ENCODE measurements at regions not wholly inside any gene's neighbourhood (a gene's known extent, or its start where the extent isn't known, plus 50 kb on each side); places are given as distances from the start of the nearest gene placed in this dataset.
"Not testable (repeated sequence)": the region's sequence is repeated elsewhere in the genome, so short reads cannot be mapped to it uniquely, and the experiment has no call there.

DNA sequence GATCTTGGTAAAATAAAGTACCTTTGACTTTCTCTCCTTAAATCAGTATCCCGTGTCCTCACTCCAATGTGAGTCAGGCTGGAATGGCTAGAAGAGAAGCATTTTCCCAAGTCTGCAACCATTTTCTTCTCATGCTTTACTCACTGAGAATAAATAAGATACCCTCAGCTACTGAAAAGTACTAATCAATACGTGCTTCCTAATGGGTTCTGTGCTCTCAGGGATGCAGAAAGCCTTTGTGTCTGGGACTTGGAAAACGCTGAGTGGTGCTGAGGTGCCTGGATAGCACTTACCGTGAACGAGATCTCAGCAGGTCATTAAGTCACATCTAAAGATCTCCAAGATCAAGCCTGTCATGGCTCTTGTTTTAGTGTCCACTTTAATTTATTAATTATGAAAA, 672.3 kb upstream of the C16orf82 start:
- DNase-seq (ENCODE audit: low read depth): no peak

- DNase-seq (ENCODE audit: low read depth): no peak
Measured at GRCh38 chr16:26395700-26396099, 671.0 kb upstream of the C16orf82 start.

- DNase-seq (ENCODE audit: low read depth): no peak
Measured at GRCh38 chr16:26396511-26397235, 670.1 kb upstream of the C16orf82 start.

DNA sequence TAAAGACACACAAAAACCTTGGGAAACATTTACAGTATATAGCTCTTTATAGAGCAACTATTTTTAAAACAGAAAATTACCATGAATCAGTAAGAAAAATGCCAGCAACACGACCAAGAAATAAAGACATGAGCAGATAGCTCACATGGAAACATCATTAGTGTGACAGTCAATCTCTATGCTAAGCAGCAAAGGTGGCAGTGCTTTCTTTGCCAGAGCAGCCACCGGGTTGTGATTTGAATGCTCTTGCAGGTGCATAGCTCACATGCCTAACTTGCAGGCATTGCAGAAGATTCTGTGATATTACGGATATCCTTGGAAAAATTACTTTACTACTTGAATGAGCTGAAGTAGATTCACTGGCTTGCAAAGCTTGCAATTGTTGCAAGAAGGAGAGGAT, 652.9 kb upstream of the C16orf82 start:
- no peak for DNase-seq (ENCODE audit: low read depth)

GRCh38 chr16:26419458-26419857, 647.3 kb upstream of the C16orf82 start:
- DNase-seq (ENCODE audit: low read depth): not testable (repeated sequence)

- DNase-seq (ENCODE audit: low read depth): no peak
Measured at GRCh38 chr16:26430618-26431017, 636.1 kb upstream of the C16orf82 start.

GRCh38 chr16:26433807-26434206, 632.9 kb upstream of the C16orf82 start:
- no peak for DNase-seq (ENCODE audit: low read depth)

- no peak for DNase-seq (ENCODE audit: low read depth)
Measured at GRCh38 chr16:26441178-26441577, 625.5 kb upstream of the C16orf82 start.

GRCh38 chr16:26442321-26442720, 624.4 kb upstream of the C16orf82 start:
- DNase-seq (ENCODE audit: low read depth): no peak

DNA sequence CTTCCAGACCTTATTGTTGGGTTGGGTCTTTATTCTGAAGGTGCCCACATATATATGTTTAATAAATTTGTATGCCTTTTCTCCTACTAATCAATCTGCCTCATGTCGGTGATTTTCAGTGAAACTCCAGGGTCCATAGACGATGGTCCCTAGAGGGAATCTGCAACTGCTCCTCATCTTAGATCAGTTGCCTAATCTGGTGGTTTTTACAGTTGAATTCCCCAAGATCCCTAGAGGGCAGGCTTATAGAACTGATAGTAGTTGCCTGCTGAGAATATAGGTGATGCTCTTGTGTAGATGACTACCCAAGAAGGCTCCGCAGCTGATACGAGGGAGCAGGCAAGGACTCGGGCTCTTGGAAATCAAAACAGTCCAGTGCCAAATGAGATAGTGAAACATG, 619.2 kb upstream of the C16orf82 start:
- no peak for DNase-seq (ENCODE audit: low read depth)

- DNase-seq (ENCODE audit: low read depth): no peak
Measured at GRCh38 chr16:26453215-26453614, 613.5 kb upstream of the C16orf82 start.

- DNase-seq (ENCODE audit: low read depth): no peak
Measured at GRCh38 chr16:26454102-26454501, 612.6 kb upstream of the C16orf82 start.

GRCh38 chr16:26456074-26456473, 610.7 kb upstream of the C16orf82 start:
- DNase-seq (ENCODE audit: low read depth): no peak

DNA sequence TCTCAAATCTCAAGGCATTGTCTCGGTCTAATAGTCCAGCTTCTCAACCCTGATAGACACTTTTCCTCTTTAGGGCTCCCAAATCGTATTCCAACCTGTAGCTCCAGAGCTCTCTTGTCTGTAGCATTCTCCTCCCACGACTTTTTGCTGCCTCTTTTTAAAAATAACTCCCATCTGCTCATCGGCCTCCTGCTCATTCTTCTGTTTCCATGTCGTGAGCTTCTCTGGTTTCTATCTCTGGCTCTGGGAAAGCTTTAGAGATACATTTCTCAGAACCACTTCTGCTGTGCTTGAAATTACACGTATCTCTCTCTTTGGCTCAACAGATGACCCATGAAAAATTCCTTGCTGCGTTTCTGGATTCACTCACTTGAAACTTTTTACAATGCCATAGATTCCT, 609.6 kb upstream of the C16orf82 start:
- DNase-seq (ENCODE audit: low read depth): no peak

GRCh38 chr16:26457882-26458281, 608.8 kb upstream of the C16orf82 start:
- DNase-seq (ENCODE audit: low read depth): no peak

GRCh38 chr16:26464576-26465266, 602.0 kb upstream of the C16orf82 start:
- no peak for DNase-seq (ENCODE audit: low read depth)

- DNase-seq (ENCODE audit: low read depth): not testable (repeated sequence)
Measured at GRCh38 chr16:26474405-26474804, 592.3 kb upstream of the C16orf82 start.

- no peak for DNase-seq (ENCODE audit: low read depth)
Measured at GRCh38 chr16:26475596-26475995, 591.1 kb upstream of the C16orf82 start.

- no peak for DNase-seq (ENCODE audit: low read depth)
Measured at GRCh38 chr16:26491101-26491670, 575.5 kb upstream of the C16orf82 start.

- DNase-seq (ENCODE audit: low read depth): no peak
Measured at GRCh38 chr16:26491962-26492361, 574.8 kb upstream of the C16orf82 start.

- no peak for DNase-seq (ENCODE audit: low read depth)
Measured at GRCh38 chr16:26493751-26494150, 573.0 kb upstream of the C16orf82 start.

DNA sequence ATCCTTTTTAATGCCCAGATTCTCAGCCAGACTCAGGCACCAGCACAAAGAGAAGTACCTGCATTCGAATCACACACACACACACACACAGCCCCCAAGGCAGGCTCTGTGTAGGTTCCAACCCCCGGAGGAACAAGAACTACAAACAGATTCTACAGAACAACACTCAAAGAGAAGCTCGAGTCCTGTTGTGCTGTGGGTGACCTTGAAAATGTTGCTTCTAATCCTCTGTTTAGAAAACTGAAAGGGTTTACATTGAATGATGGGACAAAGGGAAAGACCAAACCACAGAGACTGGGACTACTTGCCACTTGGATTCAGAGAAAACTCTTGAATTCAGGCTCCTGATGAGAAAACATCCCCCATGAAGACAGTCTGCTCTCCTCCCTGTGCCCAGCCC, 568.8 kb upstream of the C16orf82 start:
- no peak for DNase-seq (ENCODE audit: low read depth)

DNA sequence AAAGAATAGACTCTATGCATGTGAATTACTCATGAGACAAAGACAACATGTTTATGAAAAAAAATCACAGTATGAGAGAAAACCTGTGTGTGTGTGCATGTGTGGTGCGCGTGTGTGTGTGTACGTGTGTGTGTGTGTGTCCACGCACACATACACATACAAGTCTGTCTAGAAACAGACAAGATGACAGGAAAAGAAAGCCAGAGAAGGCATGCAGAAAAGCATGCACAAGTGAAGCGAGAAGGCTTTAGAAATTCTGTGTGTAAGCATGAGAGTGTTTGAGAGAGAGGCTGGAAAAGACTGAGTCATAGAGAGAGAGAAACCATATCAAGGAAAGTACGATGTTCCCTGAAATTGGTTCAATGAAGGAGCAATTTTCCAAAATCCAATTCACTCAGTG, 566.4 kb upstream of the C16orf82 start:
- no peak for DNase-seq (ENCODE audit: low read depth)
